Posterior vena cava (tissue), 2 donors: ENCODE measurements at regions not wholly inside any gene's neighbourhood (a gene's known extent, or its start where the extent isn't known, plus 50 kb on each side); places are given as distances from the start of the nearest gene placed in this dataset.
"Not testable (repeated sequence)": the region's sequence is repeated elsewhere in the genome, so short reads cannot be mapped to it uniquely, and the experiment has no call there.

ENCODE experiments used
- DNase-seq: peaks from one replicate; pipeline ENCODE4 v3.0.0-alpha.2; 2020; ENCODE audit warnings: low spot score
- intact Hi-C, 2 donors: fragments of 100-400 bp; cut with DNase I; formaldehyde crosslinking; loops; one replicate each; pipeline versions ENCODE4 v1.14.1 to v1.14.2; 2022 to 2023
- donor health status: DM: yes; HTN: yes; CAD: no.
- donor health status: DM: yes; HTN: yes; CAD: no.

DNA sequence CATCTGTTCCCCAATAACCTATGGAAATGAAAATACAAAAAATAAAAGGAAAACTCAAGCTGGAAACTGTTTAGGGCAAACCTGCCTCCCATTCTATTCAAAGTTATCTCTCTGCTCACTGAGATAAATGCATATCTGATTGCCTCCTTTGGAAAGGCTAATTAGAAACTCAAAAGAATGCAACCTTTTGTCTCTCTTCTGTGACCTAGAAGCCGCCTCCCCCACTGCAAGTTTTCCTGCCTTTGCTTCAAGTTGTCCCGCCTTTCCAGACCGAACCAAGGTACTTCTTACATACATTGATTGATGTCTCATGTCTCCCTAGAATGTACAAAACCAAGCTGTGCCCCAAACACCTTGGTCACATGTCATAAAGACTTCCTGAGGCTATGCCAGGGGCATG lies 115.9 kb upstream of the NBPF26 start:
- DNase-seq, intact Hi-C loops: not testable (repeated sequence)

DNA sequence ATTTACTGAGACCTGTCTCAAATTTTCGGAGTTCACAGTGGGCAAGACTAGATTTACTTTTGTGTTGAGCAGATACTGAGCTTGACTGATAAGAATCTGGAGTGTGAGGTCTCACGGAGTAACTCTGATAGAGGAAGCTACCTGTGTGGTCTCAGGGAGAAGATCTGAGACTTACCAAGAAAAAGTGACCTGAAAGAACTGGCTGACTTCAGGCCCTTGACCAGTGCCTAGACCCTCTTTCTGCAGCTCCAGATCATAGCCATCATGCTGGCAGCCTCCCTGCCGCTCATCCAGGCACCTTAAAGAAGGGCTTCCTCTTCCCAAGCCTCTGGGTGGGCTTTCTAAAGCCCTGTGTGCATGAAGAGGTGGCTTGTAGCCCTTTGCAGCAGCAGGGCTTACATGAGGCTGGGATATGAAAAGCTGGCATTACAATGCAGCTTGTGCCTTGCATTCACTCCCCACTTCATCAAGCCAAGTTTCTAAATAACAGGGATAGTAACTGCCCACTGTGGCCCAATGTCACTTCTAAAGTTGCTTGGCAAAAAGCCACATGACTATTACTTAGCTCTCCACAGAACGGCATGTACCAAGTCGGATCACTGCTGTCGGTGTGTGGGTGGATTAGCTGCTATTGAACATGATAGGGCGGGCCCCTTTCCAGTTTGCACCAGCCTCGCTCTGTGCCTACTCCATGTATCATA lies 115.3 kb upstream of the NBPF26 start:
- DNase-seq, intact Hi-C loops: not testable (repeated sequence)

DNA sequence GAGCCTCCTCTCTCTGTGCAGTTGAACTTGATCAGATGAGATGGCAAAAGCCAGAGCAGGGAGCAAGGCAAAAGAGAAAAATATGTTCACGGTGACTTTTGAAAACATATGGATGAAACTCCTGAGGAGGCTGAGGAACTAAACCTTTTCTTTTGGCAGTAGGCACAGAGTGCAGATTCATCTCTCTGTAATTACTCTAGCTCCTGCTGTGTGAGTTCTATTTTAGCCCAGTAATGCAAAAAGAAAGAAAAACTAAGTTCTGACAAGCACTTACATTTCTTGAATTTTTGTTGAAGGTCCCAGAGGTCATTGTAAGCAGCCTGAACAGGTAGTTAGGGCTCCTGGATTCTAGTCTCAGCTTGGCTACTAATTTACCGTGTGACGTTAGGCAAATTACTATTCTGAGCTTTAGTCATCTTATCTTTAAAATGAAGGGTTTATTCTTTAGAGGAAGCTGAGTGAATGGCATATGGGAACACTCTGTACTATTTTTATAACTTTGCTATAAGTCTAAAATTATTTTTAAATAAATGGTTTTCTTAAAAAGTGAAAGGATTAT lies 114.7 kb upstream of the NBPF26 start:
- DNase-seq, intact Hi-C loops: not testable (repeated sequence)

DNA sequence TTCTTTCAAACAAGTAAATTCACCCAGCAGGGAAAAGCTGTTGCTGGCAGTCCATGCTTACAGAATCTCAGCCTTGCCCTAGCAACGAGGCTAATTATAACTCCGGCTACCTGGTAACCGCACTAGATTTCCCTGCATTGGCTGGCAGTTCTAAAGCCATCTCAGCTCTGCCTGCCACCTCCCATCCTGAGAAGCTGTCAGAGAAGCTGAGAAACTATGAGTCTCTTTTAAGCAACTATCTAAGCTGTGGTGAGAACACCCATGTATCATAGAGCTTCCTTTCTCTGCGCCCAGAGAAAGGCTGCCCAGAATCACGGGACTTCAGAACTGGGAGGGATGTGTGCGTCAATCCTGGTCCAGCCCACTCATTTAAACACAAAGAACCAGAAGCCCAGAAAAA lies 113.9 kb upstream of the NBPF26 start:
- DNase-seq, intact Hi-C loops: not testable (repeated sequence)

DNA sequence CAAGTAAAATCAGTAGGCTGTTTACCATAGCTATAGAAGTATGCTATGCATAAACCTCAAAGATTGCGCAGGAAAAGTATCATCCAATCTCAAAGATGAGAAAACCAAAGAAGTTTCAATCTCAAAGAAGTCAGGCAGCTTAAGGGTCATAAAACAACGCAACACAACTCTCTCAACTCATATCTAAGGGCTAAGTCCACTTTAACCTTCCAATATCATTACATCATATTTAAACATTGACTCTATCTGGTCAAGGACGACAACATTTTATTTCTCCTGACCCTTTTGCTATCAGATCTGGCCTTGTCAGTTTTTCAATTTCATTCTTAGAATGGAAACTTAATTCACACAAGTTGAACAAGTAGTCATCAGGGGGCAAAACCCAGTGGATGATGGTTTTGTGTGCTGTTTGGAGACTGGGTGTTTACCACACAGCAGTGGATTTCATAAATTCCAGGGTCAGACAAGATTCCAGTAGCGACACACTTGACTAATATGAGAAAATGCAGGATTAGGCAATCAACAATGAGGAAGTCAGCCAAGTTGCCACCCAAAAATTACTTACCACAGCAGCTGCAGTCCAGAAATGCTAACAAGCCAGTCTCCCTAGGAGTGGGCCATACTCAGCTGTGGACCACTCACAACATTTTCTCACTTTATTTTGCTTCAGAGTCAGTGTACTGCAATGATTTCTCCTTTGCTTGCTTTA lies 108.7 kb upstream of the NBPF26 start:
- intact Hi-C loops, DNase-seq: not testable (repeated sequence)

DNA sequence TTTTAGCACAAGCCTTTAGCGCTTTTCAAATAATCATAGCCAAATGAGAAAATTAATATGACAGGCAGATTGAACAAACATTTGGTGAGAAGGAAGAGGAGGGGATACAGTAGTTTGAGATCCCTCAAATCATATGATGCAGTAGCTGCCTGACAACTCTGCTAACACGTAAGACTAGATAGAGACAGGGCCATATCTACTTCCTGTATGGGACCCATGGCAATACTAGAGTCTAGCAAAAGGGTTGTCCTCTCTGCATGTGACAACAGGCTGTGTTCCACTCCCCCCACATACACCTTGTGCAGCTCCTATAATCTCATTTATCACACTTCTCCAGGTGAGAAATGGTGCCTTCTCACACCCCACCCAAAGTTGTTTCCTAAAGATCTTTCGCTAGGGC lies 106.3 kb upstream of the NBPF26 start:
- intact Hi-C loops, DNase-seq: not testable (repeated sequence)

DNA sequence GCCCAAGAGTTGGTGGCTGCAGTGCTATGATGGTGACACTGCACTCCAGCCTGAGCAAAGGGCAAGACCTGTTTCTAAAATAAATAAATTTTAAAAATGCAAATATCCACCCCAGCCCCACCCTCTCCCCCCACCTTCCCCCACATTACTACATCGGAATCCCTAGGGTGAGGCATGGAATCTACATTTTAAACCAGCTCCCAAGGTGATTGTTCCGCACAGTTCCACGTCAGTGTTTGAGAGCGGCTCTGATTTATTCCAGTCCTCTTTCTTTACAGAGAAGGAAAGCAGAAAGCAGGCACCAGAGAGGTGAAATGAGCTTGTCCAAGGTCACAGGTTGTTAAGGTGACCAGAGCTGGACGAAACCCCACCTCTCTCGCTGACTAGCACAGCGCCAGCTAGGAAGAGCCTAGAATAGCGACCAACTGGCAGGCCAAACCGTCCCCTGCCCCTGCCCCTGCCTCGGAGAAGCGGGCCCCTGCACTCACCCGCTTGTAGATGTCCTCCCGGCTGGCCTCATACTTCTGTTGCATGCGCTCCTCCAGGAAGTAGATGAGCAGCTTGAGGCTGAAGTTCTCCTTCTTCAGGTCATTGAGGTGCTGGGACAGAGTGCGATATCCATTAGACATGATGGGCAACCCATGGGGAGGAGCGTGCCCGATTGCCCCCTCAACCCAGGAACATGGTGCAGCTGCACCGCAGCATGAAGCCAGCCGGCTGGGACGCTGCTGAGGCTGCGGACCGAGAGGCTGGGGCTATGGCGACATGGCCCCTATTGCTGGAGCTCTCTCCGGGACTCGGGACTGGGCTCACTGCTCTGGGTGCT lies 103.7 kb upstream of the NBPF26 start:
- intact Hi-C loops, DNase-seq: not testable (repeated sequence)

DNA sequence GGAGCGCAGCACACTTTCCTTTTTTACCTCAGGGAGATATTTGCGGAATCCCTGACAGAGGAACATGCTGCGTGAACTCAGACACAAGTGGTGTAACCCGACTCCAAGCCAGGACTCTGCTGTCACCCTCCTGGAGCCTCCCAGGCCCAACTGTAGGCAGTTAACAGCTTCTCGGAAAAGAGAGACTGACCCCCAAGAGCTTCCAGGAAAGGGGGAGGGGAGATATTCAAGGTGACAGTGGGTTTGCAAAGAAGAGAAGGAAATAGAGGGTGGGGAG lies 103.1 kb upstream of the NBPF26 start:
- DNase-seq, intact Hi-C loops: not testable (repeated sequence)

DNA sequence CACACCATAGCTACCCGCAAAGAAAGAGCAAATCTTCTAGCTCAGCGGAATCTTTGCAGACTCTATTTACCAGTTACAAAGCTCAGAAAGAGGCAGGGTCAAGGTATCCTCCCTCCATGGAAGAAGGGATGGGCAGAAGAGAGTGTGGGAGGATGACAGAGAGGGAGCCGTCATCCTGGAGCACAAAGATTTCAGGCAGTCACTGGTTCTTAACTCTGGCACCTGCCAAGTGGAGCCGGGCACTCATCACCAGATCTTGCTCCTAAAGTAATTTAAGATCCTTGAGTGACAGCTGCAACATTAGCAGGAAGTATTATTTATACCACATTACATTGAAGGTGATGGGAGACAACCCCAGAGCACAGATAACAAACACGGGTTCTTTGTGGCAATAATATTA lies 102.5 kb upstream of the NBPF26 start:
- DNase-seq, intact Hi-C loops: not testable (repeated sequence)

DNA sequence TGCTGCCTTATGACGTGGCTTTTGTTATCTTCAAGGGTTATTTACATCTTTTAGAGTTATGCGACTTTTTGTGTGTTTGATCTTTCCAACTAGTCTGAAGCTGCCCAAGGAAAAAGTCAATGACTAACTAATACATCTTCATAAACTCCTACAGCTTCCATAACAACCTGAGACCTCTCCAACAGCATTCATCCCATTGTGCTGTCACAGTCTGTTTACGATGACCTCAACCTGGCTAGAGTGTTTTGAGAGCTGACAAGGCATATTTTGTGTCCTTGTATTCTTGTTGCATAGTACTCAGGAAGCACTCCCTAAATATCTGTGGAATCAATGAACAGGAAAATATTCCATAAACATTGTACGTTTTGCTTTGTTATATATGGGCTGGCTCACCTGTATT lies 100.2 kb upstream of the NBPF26 start:
- intact Hi-C loops, DNase-seq: not testable (repeated sequence)

DNA sequence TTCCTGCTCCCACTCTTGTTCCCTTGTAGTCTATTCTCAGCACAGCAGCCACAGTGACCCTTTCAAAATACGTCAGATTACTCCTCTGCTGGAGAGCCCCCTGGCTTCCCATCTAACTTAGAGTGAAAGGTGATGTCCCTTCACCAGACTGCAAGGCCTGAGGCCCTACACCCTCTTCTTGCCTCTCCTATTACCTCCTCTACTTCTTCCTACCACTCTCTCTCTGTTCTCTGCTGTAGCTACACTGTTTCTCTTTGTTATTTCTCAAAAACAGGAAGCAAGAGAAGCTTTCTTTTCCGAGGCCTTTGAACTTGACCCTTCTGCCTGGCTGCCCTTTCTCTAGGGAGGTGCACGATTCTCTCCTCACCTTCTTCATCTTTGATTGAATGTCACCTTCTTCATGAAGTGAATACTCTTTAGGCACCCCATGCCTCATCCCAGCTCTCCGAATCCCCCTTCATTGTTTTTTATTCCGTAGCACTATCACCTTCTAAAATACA lies 99.1 kb upstream of the NBPF26 start:
- DNase-seq, intact Hi-C loops: not testable (repeated sequence)

DNA sequence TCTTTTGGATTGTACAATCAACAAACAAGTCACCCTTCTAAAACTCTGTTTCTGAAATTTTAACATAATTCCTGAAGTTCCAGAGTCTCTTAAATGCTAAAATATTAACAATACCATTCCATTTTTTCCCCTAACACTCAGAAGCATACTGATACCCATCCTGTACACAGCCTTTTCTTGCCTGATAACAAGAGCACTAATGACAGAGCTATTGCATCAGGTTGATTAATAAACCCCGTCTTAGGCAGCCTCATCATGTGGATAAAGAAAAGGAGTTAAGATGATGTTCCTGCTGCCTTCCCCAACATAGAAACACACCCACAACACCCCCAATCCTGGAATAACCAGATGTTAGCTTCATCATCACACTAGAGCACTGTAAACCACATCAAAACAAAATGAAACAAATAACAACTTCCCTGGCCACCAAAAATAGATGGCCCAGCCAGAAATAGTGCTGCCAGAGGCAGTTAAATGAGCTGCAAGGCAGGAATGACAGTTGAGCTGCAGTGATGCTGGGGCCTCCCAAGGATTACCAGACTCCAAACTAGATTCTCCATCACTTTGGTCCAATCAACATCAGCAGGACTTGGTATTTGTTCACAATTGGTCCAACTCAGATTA lies 93.8 kb upstream of the NBPF26 start:
- DNase-seq: not testable (repeated sequence)

DNA sequence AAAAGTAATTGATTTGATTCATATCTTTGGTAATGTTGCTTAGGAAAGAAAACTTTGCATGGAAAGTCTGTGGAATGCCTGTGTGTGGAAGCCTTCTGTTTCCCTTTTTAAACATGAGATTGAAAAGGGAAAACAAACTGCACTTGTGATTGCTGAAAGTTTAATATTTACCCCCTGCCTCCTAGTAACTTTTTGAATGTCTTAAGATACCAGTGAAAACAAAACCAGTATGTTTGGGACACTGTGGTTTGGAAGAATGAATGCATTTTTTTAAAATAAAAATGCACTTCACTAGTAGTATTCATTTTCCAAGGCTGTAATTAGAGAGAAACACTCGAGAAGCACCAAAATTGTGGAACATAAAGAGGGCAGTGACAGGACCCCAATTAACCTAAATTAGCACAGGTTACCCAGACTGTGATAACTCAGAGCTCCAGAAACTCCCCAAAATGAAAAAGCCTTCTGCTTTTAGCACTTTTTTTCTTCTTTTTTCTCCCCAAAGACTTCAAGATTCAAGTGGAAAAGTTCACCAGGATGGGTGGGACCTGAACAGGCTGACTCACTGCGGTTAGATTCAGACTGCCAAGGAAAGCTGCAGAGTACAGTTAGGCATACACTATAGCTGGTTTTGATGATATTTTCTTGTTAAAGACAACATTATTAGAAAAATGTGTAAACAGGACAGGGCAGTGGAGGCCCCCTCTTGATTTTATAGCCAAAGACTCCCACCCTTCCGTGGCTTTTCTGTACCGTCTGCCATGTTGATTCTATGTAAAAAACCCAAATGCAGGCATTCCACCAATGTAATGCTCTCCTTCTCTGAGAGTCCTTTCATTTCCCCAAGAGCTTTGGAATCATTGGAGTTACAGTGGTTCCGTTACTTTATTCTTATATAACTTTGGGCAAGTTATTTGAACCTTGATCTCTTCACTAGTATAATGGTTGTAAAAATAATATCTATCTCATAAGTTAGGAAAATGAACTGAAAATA lies 88.6 kb upstream of the NBPF26 start:
- intact Hi-C loops, DNase-seq: not testable (repeated sequence)

More for the DNA sequence above, 93.8 kb upstream of the NBPF26 start:
- intact Hi-C loops: not testable (repeated sequence)

DNA sequence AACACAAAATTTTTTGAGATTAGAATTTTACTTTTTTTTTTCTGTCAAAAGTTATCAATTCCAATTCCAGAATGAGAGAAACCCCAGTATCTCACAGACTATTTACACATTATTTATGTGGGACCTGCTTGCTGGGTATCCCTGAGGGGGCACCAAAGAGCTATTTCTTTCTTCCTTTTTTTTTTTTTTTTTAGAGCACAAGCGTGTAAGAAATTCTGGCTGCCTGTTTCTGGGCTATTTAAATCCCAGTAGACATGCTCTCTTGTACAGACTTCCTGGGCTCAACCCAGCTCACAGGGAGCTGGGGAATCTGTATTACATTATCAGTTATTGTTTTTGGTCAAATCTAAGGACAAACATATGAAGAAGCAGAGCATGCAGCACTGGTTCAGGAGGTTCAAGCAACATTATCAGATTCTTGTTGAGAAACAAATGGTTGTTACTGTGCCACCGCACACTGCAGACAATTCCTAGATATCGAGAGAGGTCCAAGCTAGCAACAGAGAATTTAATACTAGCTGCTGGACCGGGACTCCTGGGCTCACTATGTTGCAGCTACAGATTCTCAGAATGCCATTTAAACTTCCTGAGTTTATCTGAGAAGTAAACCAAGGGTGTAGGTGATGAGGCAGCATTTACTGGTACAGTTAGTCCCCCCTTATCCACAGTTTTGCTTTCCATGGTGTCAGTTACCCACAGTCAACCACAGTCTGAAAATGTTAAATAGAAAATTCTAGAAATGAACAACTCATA lies 83.3 kb upstream of the NBPF26 start:
- DNase-seq, intact Hi-C loops: not testable (repeated sequence)

DNA sequence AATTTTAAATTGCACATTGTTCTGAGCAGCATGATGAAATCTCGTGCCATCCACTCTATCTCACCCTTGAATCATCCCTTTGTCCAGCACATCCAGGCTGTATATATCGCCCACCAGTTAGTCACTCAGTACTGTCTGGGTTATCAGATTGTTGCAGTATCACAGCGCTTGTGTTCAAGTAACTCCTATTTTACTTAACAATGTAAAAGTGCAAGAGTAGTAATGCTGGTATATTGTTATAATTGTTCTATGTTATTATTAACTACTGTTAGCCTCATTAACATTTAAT lies 82.8 kb upstream of the NBPF26 start:
- DNase-seq, intact Hi-C loops: not testable (repeated sequence)

DNA sequence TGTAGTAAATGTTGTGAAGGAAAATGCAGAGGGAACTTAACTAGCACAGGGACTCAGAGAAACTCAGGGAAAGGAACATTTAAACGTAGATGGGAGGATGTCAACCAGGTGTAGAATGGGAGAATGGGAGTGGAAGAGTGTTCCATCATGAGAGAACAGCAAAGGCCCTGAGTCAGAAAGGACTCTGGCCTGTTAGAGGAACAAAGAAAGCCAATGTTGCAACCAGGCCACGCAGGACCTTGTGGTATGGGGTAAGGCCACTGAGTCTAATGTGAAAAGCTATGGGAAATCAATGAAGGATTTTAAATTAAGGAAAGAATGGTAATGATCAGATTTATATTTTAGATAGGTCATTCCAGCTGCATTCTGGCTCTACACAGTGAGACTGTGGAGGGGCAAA lies 76.6 kb upstream of the NBPF26 start:
- intact Hi-C loops, DNase-seq: not testable (repeated sequence)

DNA sequence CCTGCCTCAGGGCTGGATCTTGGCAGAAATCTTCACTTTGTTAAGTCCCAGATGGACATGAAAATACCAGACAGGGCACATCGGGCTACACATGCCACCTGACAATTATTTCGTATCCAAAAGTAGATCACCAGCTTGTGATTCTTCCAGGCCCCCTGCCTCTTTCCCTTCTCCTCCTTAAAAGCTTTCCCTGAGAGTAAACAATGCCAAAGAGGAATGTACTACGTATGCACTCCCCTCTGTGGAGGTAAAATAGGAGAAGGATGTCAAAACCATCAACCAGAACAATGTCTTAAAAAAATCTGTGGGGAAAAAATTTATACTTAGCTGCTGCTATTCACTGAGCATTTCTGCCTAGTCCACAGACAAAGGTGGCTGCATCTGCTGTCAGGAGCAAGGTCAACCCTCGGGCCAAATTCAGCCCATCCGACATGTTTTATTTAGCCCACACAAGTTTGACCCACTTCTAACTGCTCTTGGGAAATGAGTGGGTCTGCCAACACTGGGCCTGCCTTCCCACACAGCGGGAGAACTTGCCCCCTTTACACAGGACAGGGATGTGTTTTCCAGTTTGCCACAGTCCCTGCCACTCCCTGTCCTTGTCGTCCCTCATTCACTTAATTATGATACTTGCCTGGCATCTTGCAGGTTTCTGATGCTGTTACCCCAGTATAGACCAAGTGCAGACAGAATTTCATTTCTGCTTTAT lies 74.7 kb upstream of the NBPF26 start:
- intact Hi-C loops, DNase-seq: not testable (repeated sequence)
